H1 (cell line): ENCODE measurements at regions not wholly inside any gene's neighbourhood (a gene's known extent, or its start where the extent isn't known, plus 50 kb on each side); places are given as distances from the start of the nearest gene placed in this dataset.

Source experiments
- CHD1 ChIP-seq: IDR thresholded peaks from 2 replicates; pipeline ENCODE4 v1.6.1; 2012; ENCODE audit warnings: low read depth, low read length, improper control_type of control experiment
- NRF1 ChIP-seq: IDR thresholded peaks from 2 replicates; pipeline ENCODE4 v1.6.1; 2011; ENCODE audit warnings: mild to moderate bottlenecking, low read depth, low read length, improper control_type of control experiment

DNA sequence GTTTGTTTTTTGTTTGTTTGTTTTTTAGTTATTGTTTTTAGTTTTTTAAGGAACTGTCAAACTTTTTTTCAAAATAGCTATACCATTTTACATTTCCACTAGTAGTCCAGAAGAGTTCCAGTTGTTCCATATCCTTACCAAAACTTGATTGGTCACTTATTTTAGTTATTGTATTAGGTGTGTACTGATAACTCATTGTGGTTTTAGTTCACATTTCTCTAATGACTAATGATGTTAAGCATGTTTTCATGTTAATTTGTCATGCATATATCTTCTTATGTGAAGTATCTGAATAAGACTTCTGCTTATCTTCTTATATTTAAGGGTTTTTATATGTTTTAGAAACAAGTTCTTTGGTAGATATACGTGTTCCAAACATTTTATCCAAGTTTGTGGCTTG lies 89.5 kb downstream of the CD200R1L start (continued):
- TF ChIP-seq CHD1, result no peak
- no peak for TF ChIP-seq NRF1
